ENCODE measurements at regions not wholly inside any gene's neighbourhood (a gene's known extent, or its start where the extent isn't known, plus 50 kb on each side); places are given as distances from the start of the nearest gene placed in this dataset.

DNA sequence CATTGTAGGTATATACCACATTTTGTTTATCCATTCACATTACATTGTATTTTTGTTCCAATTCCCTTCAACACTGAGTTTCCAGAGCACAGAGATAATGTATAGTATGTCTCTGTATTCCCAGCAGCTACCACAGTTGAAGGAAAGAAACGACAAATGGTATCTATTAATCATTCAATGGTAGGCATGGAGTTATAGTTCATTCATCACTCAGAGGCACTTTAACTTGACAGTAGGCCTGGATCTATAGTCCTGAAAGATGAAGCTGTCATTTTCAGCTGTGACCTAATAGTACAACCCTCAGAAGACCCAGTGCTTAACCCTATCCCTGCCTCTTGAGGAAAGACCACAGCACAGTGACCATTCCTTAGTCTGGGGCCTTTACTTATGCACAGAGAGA, 163.0 kb upstream of the TMTC4 start:
- TF ChIP-seq, protein P1, sequence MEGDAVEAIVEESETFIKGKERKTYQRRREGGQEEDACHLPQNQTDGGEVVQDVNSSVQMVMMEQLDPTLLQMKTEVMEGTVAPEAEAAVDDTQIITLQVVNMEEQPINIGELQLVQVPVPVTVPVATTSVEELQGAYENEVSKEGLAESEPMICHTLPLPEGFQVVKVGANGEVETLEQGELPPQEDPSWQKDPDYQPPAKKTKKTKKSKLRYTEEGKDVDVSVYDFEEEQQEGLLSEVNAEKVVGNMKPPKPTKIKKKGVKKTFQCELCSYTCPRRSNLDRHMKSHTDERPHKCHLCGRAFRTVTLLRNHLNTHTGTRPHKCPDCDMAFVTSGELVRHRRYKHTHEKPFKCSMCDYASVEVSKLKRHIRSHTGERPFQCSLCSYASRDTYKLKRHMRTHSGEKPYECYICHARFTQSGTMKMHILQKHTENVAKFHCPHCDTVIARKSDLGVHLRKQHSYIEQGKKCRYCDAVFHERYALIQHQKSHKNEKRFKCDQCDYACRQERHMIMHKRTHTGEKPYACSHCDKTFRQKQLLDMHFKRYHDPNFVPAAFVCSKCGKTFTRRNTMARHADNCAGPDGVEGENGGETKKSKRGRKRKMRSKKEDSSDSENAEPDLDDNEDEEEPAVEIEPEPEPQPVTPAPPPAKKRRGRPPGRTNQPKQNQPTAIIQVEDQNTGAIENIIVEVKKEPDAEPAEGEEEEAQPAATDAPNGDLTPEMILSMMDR (IDR thresholded peaks at IDR 0.05), result no peak
- TF ChIP-seq EZH2phosphoT487 (IDR thresholded peaks at IDR 0.05), result no peak
- no peak for TF ChIP-seq EZH2 (IDR thresholded peaks at IDR 0.05)
